ENCODE measurements at regions not wholly inside any gene's neighbourhood (a gene's known extent, or its start where the extent isn't known, plus 50 kb on each side); places are given as distances from the start of the nearest gene placed in this dataset.
"Not testable (repeated sequence)": the region's sequence is repeated elsewhere in the genome, so short reads cannot be mapped to it uniquely, and the experiment has no call there.

GRCh38 chr1:120357046-120357445 is 57.8 kb upstream of the NBPF8 start:
- DNase-seq = not testable (repeated sequence)

- not testable (repeated sequence) for DNase-seq
These were observed 58.7 kb upstream of the NBPF8 start for GRCh38 chr1:120356170-120356569.

- peak in 1 of 2 donors; percentile 6 for DNase-seq
These were observed 60.1 kb upstream of the NBPF8 start for GRCh38 chr1:120354618-120355184.

GRCh38 chr1:120342231-120343073 is 72.4 kb upstream of the NBPF8 start:
- not testable (repeated sequence) for DNase-seq

GRCh38 chr1:120341756-120342155 is 73.1 kb upstream of the NBPF8 start:
- DNase-seq = peak in 1 of 2 donors; percentile 7

- not testable (repeated sequence) for DNase-seq
These were observed 73.7 kb upstream of the NBPF8 start for GRCh38 chr1:120340838-120341751.

GRCh38 chr1:120315738-120316137 is 99.1 kb upstream of the NBPF8 start:
- not testable (repeated sequence) for DNase-seq

GRCh38 chr1:120311930-120312329 is 102.9 kb upstream of the NBPF8 start:
- not testable (repeated sequence) for DNase-seq

- not testable (repeated sequence) for DNase-seq
These were observed 105.8 kb upstream of the NBPF8 start for GRCh38 chr1:120308940-120309578.

- DNase-seq = not testable (repeated sequence)
These were observed 109.8 kb upstream of the NBPF8 start for GRCh38 chr1:120305046-120305445.

- DNase-seq = not testable (repeated sequence)
These were observed 110.5 kb upstream of the NBPF8 start for GRCh38 chr1:120304341-120304740.

- DNase-seq = not testable (repeated sequence)
These were observed 115.3 kb upstream of the NBPF8 start for GRCh38 chr1:120299433-120300057.

GRCh38 chr1:120298487-120298886 is 116.3 kb upstream of the NBPF8 start:
- not testable (repeated sequence) for DNase-seq

- not testable (repeated sequence) for DNase-seq
These were observed 117.4 kb upstream of the NBPF8 start for GRCh38 chr1:120297345-120297953.

- DNase-seq = not testable (repeated sequence)
These were observed 113.8 kb upstream of the SEC22B start for GRCh38 chr1:120290105-120290504.

GRCh38 chr1:120289601-120290074 is 113.3 kb upstream of the SEC22B start:
- not testable (repeated sequence) for DNase-seq

- not testable (repeated sequence) for DNase-seq
These were observed 112.7 kb upstream of the SEC22B start for GRCh38 chr1:120288814-120289600.

- not testable (repeated sequence) for DNase-seq
These were observed 111.8 kb upstream of the SEC22B start for GRCh38 chr1:120288167-120288566.

- not testable (repeated sequence) for DNase-seq
These were observed 106.6 kb upstream of the SEC22B start for GRCh38 chr1:120282744-120283464.

GRCh38 chr1:120278259-120278610 is 101.9 kb upstream of the SEC22B start:
- not testable (repeated sequence) for DNase-seq
